GM12872 (cell line): ENCODE measurements at regions not wholly inside any gene's neighbourhood (a gene's known extent, or its start where the extent isn't known, plus 50 kb on each side); places are given as distances from the start of the nearest gene placed in this dataset.
A peak's percentile ranks its signal among the peaks of the same experiment; 100 is the strongest.

Experiments used
- TF ChIP-seq, protein P1 (sequence below): IDR thresholded peaks from 3 replicates; pipeline ENCODE4 v1.5.1; 2011; ENCODE audit warnings: low read depth, mild to moderate bottlenecking, low read length, moderate library complexity; ENCODE audit not compliant: insufficient read depth

- TF ChIP-seq, protein P1, sequence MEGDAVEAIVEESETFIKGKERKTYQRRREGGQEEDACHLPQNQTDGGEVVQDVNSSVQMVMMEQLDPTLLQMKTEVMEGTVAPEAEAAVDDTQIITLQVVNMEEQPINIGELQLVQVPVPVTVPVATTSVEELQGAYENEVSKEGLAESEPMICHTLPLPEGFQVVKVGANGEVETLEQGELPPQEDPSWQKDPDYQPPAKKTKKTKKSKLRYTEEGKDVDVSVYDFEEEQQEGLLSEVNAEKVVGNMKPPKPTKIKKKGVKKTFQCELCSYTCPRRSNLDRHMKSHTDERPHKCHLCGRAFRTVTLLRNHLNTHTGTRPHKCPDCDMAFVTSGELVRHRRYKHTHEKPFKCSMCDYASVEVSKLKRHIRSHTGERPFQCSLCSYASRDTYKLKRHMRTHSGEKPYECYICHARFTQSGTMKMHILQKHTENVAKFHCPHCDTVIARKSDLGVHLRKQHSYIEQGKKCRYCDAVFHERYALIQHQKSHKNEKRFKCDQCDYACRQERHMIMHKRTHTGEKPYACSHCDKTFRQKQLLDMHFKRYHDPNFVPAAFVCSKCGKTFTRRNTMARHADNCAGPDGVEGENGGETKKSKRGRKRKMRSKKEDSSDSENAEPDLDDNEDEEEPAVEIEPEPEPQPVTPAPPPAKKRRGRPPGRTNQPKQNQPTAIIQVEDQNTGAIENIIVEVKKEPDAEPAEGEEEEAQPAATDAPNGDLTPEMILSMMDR, result no peak
Measured at GRCh38 chr5:114261989-114262388, 99.9 kb upstream of the KCNN2 start.

- TF ChIP-seq, protein P1, result no peak
Measured at GRCh38 chr5:114265432-114266060, 96.3 kb upstream of the KCNN2 start.

DNA sequence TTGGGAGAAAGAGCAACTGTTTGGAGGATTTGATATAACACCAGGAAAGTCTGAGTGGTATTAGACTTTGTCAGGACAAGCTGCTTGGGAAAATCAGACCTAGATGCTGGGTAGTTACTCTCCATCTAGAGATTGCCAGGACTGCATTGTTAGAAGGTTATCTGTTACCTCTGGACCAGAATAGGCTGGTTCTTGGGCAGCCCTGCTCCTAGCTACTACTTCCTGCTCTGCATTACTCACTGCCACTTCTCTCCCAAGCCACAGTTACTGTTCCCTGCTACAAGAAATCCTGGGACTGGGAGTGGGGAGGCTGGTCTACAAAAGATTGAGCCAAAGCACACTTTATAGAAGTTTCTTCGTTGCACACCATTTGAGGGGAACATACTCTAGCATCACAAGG lies 95.5 kb upstream of the KCNN2 start:
- TF ChIP-seq, protein P1, result no peak

GRCh38 chr5:114296191-114296590 lies 65.7 kb upstream of the KCNN2 start:
- TF ChIP-seq, protein P1, result no peak

DNA sequence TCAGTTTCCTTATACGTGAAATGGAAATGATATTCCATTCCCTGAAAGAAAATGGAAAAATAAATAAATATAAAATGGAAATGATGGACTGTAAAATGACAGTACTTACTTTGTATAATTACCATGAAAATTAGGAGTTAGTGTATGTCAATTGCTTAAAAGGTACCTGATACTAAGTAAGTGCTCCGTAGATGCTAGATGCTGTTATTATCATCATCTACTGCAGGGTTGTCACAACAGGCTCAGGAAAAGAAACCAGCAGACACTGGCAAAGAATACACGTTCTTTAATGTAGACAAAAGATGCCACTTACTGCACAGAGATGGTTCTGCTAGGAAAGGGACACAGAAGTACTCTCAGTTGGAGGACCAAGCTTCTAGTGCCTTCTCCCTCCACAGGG lies 64.0 kb upstream of the KCNN2 start:
- TF ChIP-seq, protein P1, result no peak

GRCh38 chr5:114305402-114306207 lies 56.3 kb upstream of the KCNN2 start:
- TF ChIP-seq, protein P1, result peak; percentile 52

GRCh38 chr5:114308017-114308416 lies 53.9 kb upstream of the KCNN2 start:
- TF ChIP-seq, protein P1, result no peak
